ENCODE measurements at regions not wholly inside any gene's neighbourhood (a gene's known extent, or its start where the extent isn't known, plus 50 kb on each side); places are given as distances from the start of the nearest gene placed in this dataset.
"Not testable (repeated sequence)": the region's sequence is repeated elsewhere in the genome, so short reads cannot be mapped to it uniquely, and the experiment has no call there.

DNA sequence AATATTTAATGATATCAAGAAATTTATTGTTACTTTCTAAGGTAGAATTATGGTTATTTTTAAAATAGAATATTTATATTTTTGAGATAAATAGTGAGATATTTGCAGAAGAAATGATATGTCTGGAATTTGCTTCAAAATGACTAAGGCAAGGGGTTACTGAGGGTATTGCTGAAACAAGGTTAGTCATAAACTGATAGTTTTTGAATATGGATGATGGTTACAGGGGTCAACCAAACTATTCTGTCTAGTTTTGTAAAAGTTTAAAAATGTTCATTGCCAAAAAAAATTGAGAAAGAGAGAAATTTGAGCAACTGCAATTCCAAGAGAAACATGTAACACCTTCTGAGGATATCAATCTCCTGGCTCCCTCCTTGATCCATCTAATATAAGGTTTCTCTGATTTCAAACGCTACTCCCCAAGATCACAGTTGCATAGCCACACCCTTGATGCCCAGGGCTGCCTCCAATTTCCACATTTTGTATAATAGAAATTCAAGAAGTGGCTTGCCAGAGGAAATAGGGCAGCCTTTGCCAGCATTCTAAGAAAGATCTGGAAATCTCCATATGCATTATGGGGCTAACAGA lies 159.4 kb upstream of the NAMPT start:
- no peak for DNase-seq

GRCh38 chr7:106443156-106443555 lies 158.4 kb upstream of the NAMPT start:
- DNase-seq = no peak

DNA sequence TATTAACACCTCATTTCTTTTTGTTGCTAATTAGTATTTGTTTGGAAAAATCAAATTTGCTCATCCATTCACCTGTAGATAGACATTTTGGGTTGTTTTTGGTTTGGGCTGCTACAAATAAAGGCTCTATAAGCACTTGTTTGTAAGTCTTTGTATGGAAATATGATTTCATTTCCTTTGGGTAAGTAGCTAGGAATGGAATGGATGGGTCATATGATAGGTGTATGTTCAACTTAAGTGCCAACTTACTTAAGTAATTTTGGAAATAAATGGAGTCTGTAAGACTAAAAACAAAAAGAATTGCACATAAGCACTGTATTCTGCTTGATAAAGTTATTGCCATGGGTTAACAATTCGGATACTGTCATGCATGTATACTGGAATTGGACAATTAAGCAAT lies 157.7 kb upstream of the NAMPT start:
- DNase-seq = no peak

- DNase-seq = not testable (repeated sequence)
Observed at GRCh38 chr7:106441343-106441742, 156.6 kb upstream of the NAMPT start.

DNA sequence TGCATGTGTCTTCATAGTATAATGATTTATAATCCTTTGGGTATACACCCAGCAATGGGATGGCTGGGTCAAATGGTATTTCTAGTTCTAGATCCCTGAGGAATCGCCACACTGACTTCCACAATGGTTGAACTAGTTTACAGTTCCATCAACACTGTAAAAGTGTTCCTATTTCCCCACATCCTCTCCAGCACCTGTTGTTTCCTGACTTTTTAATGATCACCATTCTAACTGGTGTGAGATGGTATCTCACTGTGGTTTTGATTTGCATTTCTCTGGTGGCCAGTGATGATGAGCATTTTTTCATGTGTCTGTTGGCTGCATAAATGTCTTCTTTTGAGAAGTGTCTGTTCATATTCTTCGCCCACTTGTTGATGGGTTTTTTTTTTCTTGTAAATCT lies 152.2 kb upstream of the NAMPT start:
- DNase-seq = not testable (repeated sequence)

DNA sequence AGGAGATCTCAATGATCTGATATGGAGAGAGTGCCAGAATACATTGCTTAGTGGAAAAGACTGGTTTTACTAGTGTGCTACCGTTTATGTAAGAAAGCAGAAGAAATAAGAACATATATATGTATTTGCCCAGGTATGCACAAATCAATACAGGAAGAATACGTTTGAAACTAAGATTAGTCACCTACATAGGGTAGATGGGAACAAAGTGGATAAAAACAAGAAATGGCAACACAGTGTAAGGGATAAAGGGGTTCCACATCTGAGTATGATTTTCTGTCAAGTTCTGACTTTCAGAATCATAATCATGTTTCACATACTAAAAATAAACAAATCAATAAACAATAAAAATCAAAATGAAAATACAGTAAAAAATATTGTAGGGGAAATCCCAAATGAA lies 148.6 kb upstream of the NAMPT start:
- no peak for DNase-seq

DNA sequence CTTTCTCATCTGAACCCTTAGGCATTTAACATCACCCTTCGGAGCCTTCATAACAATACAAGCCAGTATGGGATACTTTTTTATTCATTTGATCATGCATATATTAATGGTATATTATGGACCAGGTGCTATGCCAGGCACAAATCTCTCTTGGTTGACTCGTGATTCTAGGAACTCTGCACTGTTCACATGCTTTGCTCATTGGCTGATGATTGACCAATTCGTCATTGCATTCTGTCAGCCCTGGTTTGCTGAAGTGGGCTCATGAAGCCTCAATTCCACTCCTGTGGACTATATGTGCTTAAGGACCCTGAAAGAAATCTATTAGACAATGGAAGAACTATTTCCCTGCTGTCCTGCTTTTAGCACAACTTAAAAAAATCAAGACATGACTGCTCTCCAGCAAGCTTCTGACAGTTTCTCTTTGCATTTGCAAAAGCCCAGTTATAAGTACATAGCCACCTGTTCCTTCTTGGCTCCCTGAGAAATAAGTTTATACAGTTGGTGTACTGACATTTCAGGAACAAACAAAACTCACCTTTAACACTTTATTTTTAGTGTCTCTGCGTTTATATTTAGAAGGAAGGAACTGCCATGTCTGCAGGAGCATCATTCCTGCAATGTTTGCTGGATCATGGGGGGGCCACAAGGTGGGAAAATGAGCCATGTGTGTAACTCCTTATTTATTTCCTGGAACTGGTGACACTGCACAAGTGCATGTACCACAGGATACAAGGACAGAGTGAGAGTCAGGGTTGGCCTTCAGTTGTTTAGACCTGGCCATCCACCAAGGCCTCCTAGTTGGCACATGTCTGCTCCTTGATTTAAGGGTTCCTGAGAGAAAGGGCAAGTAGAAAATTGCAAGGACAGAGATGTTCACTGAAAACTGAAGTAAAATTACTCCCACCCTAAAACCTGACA lies 146.0 kb upstream of the NAMPT start:
- DNase-seq = no peak

DNA sequence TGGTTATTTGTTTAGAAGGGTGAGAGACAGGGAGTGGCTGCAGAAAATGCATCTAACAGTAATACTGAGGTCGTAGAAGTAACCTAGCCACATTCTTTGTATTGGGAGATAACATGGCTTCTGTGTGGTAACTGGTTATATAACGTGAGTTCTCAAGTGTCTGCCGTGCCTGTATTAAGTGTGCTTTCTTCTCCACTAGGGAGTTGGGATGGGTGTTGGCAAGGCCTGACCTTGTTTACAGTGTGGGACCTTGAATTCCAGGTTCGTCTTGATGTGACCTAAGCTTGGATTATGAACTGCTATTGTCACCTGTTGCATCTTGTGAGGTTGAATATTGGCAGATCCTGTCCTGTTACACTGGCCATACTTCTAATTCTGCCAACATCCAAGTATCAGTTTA lies 145.3 kb upstream of the NAMPT start:
- no peak for DNase-seq

GRCh38 chr7:106426803-106427202 lies 142.0 kb upstream of the NAMPT start:
- DNase-seq = no peak

DNA sequence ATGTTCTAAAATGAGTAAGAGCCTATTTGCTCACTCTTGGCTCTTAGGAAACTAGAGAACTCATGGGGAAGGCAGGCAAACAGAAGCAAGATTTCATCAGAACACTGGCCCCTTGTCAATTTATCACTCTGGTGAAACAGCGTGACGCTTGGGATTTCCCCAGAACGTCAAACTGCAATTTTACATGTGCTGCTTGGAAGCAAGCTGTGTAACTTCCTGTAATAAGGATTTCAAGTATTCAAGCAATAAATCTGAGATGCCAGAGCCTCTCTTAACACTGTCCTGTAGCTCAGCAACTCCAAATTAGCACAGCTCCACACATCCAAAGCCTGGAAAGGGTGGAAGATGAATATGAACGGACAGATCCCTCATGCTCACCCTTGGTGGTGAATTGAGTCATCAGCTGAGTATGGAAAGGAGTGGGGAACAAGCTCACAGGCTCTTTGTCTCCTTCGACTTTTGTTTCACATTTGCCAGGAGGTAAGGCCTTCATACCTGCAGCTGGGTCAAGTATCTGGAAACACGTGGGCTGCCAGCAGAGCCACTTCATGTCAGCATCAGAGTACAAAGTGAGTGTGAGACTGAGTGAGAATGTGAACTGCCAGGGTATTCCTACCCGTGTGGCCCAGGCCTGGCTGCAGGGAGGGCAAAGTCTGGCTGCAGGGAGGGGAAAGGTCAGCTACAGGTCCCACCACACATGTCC lies 140.4 kb upstream of the NAMPT start:
- DNase-seq = no peak

GRCh38 chr7:106424476-106425016 lies 139.8 kb upstream of the NAMPT start:
- DNase-seq = no peak

- no peak for DNase-seq
Observed at GRCh38 chr7:106423821-106424475, 139.2 kb upstream of the NAMPT start.

GRCh38 chr7:106423111-106423510 lies 138.3 kb upstream of the NAMPT start:
- no peak for DNase-seq

GRCh38 chr7:106421181-106421762 lies 136.5 kb upstream of the NAMPT start:
- peak; percentile 55 for DNase-seq

DNA sequence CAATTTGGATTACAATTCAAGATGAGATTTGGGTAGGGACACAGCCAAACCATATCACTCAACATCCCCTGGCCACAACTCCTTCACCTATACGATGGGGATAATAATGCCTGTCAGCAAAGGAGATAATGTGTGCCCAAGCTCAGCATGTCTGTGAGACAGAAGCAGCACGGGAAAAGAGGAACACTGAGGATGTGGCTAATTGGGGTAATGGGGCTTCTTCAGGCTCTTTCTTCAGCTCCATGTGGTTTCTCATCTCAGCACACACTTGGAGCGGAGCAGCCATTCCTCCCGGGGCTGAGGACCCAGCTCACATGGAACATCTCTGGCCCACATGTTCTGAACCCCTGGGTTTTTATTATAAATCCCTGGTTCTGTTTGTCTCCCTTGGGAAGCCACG lies 136.0 kb upstream of the NAMPT start:
- DNase-seq = no peak

DNA sequence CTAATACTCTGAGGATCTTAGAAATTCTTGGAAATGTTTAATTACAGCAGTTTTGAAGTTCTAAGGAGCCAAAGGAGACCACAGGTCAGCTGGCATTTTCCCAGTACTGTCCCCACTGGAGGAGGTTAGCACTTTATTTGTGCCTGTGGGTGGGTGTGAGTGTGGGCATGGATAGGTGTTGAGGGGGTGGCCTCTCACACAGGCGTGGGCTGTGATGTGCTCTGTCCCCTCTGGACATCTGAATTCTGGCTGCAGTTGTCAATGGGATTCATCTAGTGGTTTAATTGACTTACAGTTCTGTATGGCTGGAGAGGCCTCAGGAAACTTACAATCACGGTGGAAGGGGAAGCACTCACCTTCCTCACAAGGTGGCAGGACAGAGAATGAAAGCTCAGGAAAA lies 135.4 kb upstream of the NAMPT start:
- no peak for DNase-seq

- DNase-seq = no peak
Observed at GRCh38 chr7:106419455-106420182, 134.8 kb upstream of the NAMPT start.

DNA sequence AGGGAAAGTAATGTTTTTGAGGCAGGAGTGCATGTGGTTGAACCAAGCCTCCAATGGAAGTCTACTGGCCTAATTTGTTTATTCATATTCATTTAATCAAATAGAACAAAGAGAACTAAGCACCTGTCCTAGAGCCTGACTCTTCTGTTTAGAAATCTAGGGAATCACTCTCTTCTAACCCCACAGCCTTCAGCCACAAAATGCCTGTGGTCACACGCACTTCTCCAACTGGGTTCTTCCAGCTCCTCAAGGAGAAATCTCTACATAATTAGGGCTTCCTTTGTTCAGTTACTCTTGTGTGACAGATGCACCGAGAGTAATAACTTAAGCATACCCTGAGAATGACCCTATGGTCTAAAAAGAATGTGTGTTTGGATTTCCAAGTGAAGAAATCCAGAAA lies 133.7 kb upstream of the NAMPT start:
- no peak for DNase-seq

DNA sequence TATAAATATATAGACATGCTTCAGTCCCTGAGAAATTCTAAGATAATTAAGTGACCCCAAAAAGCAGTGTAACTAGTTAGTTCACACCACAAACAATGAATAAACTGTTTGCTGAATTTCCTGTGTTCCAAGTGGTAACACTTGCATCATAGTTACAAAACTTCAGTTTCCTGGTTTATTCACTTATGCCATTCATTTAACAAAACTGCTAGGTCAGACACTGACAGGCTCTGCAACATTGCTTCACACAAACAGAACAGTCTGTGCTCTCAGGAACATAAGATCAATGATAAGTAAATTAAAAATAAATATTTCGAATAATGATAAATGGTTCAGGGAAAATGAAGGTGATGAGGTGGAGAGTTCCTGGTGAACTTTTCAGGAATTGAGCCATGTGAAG lies 133.3 kb upstream of the NAMPT start:
- no peak for DNase-seq

GRCh38 chr7:106417273-106417902 lies 132.6 kb upstream of the NAMPT start:
- no peak for DNase-seq

DNA sequence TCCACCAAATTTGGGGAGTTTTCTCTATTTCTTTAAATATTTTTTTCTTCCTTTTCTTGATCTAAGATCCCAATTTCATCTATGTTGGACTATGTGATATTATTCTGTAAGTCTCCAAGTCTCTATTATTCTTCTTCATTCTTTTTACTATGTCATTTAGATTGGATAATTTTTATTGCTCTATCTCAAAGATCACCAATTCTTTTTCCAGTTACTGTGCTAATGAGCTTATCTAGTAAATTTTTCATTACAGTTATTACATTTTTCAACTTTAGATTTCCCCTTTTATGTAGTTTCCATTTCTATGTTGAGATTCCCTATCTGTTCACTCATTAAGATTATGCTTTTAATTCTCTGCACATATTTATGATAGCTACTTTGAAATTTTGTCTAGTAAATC lies 131.6 kb upstream of the NAMPT start:
- no peak for DNase-seq
